GM12891 (cell line): ENCODE measurements at regions not wholly inside any gene's neighbourhood (a gene's known extent, or its start where the extent isn't known, plus 50 kb on each side); places are given as distances from the start of the nearest gene placed in this dataset.

Experiments
- POLR2A ChIP-seq: IDR thresholded peaks from 2 replicates; pipeline ENCODE4 v1.6.1; 2011; ENCODE audit warnings: low read depth, low read length, control low read depth
- POLR2AphosphoS5 ChIP-seq: IDR thresholded peaks from 2 replicates; pipeline ENCODE4 v1.6.1; 2011; ENCODE audit warnings: low read depth, low read length, control low read depth
- SPI1 ChIP-seq: IDR thresholded peaks from 2 replicates; pipeline ENCODE4 v1.6.1; 2011; ENCODE audit warnings: low read depth, low read length, control low read depth
- TAF1 ChIP-seq: IDR thresholded peaks from 2 replicates; pipeline ENCODE4 v1.6.1; 2011; ENCODE audit warnings: low read depth, low read length, control low read depth

GRCh38 chr5:1736889-1737711, 62.5 kb downstream of the MRPL36 start:
- TF ChIP-seq POLR2AphosphoS5 (no peak), TAF1 (no peak), POLR2A (no peak), SPI1 (no peak)
